Daoy (cell line): ENCODE measurements at regions not wholly inside any gene's neighbourhood (a gene's known extent, or its start where the extent isn't known, plus 50 kb on each side); places are given as distances from the start of the nearest gene placed in this dataset.
"Not testable (repeated sequence)": the region's sequence is repeated elsewhere in the genome, so short reads cannot be mapped to it uniquely, and the experiment has no call there.

Experiments
- DNase-seq: peaks from one replicate; pipeline ENCODE4 v3.0.0-alpha.2; 2015; ENCODE audit warnings: low read depth

- DNase-seq = no peak
Observed at GRCh38 chr11:80284946-80285785, 844.3 kb upstream of the TENM4 start.

DNA sequence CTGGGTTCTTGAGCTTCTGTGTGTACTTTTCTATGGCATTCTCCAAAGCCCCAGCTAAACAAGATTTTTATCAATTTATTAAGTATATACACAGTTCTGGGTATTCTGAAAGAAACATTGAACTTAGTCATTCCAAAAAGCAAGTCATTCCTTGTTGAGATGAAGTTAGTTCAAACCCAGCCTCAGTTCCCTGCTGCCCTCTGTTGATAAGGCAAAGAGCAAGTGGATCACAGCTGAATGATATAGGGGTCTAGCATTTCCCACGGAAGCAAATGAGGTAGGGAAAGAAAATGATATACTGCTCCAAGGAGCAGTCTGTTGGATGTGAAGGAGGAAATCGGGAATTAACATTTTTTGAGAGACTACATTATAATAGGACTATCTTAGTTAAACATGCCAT lies 841.8 kb upstream of the TENM4 start:
- DNase-seq = no peak

- DNase-seq = no peak
Observed at GRCh38 chr11:80281194-80281593, 840.4 kb upstream of the TENM4 start.

DNA sequence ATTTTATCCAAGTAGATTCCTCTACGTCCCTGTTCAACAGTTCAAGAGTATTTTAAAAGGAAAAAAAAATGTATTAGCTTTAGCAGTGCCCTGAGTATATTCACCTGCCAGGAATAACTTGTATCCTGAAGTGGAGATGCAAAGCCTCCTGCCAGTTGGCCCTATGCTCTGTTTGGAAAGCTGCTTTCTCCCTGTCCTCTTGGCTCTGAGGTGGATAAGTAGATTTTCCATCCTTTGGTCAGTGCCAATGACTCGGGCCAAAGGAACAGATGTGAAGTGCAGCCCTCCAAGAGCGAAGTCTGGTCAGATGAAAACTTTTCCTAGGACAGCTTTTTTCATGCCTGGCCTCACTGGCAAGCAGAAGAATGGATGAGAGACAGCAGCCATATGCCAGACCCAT lies 839.9 kb upstream of the TENM4 start:
- no peak for DNase-seq

DNA sequence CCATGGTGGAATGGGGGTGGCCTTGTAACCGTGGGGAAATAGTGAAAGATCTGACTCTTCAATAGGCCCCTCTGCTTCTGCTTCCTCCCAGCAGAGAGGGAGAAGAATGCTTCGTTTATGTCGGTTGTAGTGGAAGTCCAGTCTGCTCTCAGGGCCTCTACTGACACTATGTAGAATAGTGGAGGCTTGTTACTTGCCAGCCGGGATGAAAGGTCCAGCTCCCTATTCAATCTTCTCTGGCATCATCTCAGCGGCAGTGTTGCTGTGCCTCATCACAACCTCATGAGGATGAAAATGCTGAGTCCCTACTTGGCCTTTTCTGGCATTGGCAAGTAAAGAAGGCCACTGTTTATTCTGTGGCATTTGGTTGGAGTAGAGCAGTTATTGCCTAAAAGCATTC lies 820.9 kb upstream of the TENM4 start:
- no peak for DNase-seq

GRCh38 chr11:80257319-80258015 lies 816.6 kb upstream of the TENM4 start:
- DNase-seq = not testable (repeated sequence)

DNA sequence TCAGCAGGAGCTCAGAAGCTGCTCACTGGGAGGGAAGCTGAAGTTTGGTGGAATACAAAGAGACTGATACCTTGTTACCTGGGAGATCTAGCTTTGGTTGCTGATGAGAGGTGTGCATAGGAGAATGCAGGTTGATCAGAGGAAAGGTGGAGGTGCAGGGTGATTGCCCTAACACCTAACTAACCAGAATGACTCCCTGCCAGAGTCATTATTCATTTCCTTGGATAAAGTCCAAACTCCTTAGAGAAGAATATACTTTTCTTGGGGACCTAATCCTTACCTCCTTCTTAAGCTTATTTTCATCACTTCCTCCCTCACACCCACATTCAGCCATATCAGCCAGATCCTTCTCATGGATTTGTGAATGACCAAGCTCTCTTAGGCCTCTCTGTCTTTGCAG lies 814.2 kb upstream of the TENM4 start:
- DNase-seq = no peak

- peak; percentile 1 for DNase-seq
Observed at GRCh38 chr11:80241766-80242165, 800.9 kb upstream of the TENM4 start.

- no peak for DNase-seq
Observed at GRCh38 chr11:80240245-80240644, 799.4 kb upstream of the TENM4 start.

DNA sequence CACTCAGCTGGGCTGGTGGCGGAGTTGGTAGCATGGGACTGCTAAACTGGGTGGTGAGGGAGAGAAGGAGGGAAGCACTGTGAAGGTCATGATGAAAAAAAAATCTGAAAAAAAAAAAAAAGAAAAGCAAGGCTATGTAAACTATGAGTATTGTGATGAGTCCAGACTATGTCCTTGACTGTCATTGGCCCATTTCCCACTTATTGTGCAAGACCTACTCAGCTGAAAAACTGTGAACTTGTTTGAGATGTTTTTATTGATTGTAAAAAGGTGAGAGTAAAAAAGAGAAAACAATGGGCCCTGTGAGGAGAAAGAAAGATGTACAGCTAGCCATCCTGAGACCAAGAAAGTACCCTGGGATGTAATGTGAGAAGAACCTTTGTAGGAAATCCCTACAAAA lies 798.4 kb upstream of the TENM4 start:
- no peak for DNase-seq

GRCh38 chr11:80227915-80228314 lies 787.1 kb upstream of the TENM4 start:
- no peak for DNase-seq

DNA sequence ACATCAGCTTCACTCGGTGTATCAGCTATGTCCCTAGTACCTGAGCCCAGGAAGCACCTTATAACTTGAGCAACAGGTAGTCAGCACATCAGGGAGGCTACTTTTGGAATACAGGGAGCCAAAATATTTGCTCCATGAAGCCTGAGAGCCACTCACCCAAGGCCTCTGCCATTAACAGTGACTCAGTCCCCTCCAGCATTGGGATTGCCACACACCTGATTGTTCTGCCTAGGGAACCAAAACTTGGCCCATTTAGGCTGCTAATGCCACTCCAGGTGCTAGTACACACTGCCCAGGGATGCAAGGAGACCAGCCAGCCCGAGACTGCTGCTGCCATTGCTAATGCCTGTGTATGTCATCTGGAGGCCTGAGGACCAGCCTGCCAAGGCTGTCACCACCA lies 773.6 kb upstream of the TENM4 start:
- no peak for DNase-seq

DNA sequence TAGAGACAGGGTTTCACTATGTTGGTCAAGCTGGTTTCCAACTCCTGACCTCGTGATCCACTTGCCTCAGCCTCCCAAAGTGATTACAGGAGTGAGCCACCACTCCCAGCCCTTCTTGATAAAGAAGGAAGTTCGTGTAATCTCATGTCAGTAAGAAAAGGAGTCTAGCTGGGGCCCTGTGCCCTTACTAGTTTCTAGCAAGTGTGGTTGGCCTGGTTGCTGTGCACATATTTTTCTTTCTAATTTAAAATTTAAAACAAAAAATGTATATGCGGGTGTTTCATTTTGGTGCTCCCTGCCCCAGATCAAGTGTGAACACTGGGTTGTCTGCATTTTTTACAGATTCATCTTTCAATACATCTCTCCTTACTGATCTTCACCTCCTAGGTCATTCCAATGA lies 770.8 kb upstream of the TENM4 start:
- no peak for DNase-seq

- DNase-seq = no peak
Observed at GRCh38 chr11:80204021-80204420, 763.2 kb upstream of the TENM4 start.

DNA sequence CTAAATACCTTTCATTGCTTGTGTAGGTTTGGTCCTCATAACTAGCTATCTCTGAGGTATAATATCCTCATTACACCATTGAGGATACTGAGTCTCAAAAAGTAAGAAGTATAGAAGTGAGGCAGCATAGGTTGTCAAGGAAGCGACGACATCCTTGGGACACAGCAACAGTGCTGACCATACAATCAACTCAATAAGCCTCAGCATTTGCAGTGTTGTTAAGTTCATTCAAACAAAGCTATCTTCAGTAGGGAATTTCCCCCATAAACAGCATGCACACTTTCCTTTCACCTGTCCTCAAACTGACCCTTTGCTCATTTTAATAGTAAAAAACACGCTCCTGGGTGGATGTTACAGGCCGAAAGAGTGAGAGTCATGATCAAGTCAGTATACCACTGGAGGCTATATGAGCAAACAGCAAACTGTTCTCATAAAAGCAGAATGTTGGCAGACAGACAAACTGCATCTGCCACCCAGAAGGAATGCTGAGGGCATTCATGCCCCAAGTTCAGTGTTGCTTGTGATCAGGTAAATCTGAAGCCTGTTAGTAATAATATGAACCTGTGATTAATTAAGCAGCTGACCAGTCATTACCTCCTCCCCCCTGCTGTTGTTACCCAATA lies 756.2 kb upstream of the TENM4 start:
- DNase-seq = no peak

- no peak for DNase-seq
Observed at GRCh38 chr11:80196041-80196440, 755.2 kb upstream of the TENM4 start.

DNA sequence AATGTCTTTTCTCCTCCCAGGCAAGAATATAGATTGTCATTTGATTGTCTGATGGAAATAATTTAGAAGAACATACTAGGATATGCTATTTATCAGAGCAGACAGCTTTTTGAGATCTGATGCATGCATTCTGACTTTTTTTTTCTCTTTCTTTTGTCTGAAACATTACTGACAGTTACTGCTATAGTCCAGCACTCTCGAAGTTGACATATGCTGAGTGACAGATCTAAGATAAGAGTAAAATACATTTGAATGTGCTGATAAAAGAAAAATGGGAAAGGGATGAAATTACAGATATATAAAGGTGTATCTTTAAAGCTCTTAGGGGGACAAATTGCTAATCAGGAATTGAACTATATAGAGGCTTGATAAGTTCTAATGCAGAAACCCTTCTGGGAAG lies 753.8 kb upstream of the TENM4 start:
- no peak for DNase-seq

DNA sequence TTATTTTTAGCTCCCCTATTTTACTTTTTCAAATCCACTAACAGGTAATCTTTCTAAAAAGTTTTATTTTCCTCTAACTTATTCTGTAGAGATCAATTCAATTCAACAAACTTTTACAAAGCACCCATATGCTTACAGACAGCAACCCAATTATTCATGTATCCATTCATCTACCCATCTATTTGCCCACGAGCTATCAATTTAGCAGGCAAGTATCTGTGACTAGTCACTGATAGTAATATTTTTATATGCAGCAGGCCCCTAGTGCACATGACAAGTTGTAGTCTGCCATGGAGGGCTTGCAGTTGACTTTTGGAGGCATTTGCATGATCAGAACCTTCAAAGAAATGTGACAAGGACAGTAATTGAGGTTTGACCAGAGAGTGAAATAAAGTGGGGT lies 753.2 kb upstream of the TENM4 start:
- DNase-seq = no peak

- no peak for DNase-seq
Observed at GRCh38 chr11:80188076-80188627, 747.3 kb upstream of the TENM4 start.

GRCh38 chr11:80186692-80187091 lies 745.9 kb upstream of the TENM4 start:
- DNase-seq = no peak

- no peak for DNase-seq
Observed at GRCh38 chr11:80182901-80183300, 742.1 kb upstream of the TENM4 start.

DNA sequence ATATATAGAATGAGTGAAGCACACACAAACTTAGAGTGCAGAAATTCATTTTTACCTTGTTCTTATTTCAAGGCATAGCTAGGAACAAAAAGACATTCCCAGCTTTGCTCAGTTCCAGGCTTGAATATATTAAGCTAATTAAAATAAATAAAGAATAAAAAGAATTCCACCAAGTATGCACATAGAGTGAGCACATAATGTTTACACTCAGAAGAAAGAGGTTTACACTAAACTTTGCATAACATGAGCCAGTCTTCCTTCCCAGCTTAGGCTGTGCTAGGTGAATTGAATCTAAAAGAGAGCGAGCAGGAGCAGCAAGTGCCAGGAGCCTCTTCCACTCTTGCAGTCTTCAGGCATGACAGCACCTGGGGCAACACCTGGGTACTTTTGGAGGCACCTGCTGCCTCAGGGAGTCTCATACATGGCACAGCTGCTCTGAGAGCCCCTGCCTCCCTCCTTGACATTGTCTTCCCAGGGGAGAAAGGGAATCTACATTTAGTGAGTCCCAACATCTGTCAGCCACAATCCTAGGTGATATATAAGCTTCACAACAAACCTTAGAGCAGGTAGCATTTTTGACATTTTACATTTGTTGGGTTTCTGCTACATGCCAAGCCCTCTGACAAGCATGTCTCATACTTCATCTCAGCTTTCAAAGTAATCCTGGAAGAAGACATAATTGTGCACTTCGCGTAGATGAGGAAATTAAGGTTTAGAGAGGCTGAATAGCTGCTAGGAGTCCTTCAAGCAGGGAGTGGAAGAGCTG lies 732.7 kb upstream of the TENM4 start:
- DNase-seq = no peak
